GM23338 (cell line): ENCODE measurements at regions not wholly inside any gene's neighbourhood (a gene's known extent, or its start where the extent isn't known, plus 50 kb on each side); places are given as distances from the start of the nearest gene placed in this dataset.

ENCODE experiments used
- CREB1 ChIP-seq: fragments of 250-450 bp; sonication (Bioruptor Pico); IDR thresholded peaks from 2 replicates; pipeline ENCODE4 v1.5.0; 2020; ENCODE audit warnings: low read depth, mild to moderate bottlenecking, moderate library complexity
- POLR2AphosphoS5 ChIP-seq: IDR thresholded peaks from 2 replicates; pipeline ENCODE4 v1.6.1; 2016; ENCODE audit warnings: antibody characterized with exemption, low read depth
- ZNF331 ChIP-seq: fragments of 250-450 bp; sonication (Bioruptor Pico); IDR thresholded peaks from 2 replicates; pipeline ENCODE4 v1.5.0; 2020; ENCODE audit warnings: low read depth, mild to moderate bottlenecking, moderate library complexity
- TF ChIP-seq, protein P1 (sequence below), 2 experiments: fragments of 200-600 bp in 1 of 2; sonication (generic) in 1 of 2; conservative IDR thresholded peaks; 2 replicates each; pipeline versions ENCODE4 v1.5.1 to v1.6.1; 2016 to 2017; ENCODE audit warnings: antibody characterized with exemption in 2 of 2, low read depth in 2 of 2, mild to moderate bottlenecking in 2 of 2, moderate library complexity in 1 of 2
- TF ChIP-seq, protein P2 (sequence below): IDR thresholded peaks from one replicate; pipeline ENCODE4 v1.6.1; 2018; ENCODE audit warnings: antibody characterized with exemption; ENCODE audit not compliant: unreplicated experiment
- TF ChIP-seq, protein P3 (sequence below): IDR thresholded peaks from 2 replicates; pipeline ENCODE4 v1.6.1; 2016; ENCODE audit warnings: antibody characterized with exemption

GRCh38 chr12:83573671-83574070 is 887.0 kb downstream of the TMTC2 start:
- TF ChIP-seq ZNF331 (CRISPR knock-in tag) (no peak), POLR2AphosphoS5 (no peak), CREB1 (CRISPR knock-in tag) (no peak)
- TF ChIP-seq, protein P1, sequence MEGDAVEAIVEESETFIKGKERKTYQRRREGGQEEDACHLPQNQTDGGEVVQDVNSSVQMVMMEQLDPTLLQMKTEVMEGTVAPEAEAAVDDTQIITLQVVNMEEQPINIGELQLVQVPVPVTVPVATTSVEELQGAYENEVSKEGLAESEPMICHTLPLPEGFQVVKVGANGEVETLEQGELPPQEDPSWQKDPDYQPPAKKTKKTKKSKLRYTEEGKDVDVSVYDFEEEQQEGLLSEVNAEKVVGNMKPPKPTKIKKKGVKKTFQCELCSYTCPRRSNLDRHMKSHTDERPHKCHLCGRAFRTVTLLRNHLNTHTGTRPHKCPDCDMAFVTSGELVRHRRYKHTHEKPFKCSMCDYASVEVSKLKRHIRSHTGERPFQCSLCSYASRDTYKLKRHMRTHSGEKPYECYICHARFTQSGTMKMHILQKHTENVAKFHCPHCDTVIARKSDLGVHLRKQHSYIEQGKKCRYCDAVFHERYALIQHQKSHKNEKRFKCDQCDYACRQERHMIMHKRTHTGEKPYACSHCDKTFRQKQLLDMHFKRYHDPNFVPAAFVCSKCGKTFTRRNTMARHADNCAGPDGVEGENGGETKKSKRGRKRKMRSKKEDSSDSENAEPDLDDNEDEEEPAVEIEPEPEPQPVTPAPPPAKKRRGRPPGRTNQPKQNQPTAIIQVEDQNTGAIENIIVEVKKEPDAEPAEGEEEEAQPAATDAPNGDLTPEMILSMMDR (conservative IDR thresholded peaks at IDR 0.05; ENCODE audit: low read depth in 2 of 2), result no peak
- TF ChIP-seq, protein P2, sequence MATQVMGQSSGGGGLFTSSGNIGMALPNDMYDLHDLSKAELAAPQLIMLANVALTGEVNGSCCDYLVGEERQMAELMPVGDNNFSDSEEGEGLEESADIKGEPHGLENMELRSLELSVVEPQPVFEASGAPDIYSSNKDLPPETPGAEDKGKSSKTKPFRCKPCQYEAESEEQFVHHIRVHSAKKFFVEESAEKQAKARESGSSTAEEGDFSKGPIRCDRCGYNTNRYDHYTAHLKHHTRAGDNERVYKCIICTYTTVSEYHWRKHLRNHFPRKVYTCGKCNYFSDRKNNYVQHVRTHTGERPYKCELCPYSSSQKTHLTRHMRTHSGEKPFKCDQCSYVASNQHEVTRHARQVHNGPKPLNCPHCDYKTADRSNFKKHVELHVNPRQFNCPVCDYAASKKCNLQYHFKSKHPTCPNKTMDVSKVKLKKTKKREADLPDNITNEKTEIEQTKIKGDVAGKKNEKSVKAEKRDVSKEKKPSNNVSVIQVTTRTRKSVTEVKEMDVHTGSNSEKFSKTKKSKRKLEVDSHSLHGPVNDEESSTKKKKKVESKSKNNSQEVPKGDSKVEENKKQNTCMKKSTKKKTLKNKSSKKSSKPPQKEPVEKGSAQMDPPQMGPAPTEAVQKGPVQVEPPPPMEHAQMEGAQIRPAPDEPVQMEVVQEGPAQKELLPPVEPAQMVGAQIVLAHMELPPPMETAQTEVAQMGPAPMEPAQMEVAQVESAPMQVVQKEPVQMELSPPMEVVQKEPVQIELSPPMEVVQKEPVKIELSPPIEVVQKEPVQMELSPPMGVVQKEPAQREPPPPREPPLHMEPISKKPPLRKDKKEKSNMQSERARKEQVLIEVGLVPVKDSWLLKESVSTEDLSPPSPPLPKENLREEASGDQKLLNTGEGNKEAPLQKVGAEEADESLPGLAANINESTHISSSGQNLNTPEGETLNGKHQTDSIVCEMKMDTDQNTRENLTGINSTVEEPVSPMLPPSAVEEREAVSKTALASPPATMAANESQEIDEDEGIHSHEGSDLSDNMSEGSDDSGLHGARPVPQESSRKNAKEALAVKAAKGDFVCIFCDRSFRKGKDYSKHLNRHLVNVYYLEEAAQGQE, result no peak
- TF ChIP-seq, protein P3, sequence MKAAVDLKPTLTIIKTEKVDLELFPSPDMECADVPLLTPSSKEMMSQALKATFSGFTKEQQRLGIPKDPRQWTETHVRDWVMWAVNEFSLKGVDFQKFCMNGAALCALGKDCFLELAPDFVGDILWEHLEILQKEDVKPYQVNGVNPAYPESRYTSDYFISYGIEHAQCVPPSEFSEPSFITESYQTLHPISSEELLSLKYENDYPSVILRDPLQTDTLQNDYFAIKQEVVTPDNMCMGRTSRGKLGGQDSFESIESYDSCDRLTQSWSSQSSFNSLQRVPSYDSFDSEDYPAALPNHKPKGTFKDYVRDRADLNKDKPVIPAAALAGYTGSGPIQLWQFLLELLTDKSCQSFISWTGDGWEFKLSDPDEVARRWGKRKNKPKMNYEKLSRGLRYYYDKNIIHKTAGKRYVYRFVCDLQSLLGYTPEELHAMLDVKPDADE, result no peak
